Spleen (tissue), 7 donors: ENCODE measurements at regions not wholly inside any gene's neighbourhood (a gene's known extent, or its start where the extent isn't known, plus 50 kb on each side); places are given as distances from the start of the nearest gene placed in this dataset.

Source experiments
- POLR2A ChIP-seq, 3 donors: fragments of 450-650 bp; IDR thresholded peaks; one replicate each; pipeline ENCODE4 v1.5.1; 2017; ENCODE audit warnings: antibody characterized with exemption in 3 of 3, mild to moderate bottlenecking in 1 of 3
- TF ChIP-seq, protein P1 (sequence below), 11 experiments: fragments of 200-600 bp in 7 of 11; fragments of 450-650 bp in 4 of 11; sonication (generic) in 4 of 11; IDR thresholded peaks in 8 of 11; conservative IDR thresholded peaks in 3 of 11; 1 replicate in 7 of 11; 2 replicates in 4 of 11; pipeline versions ENCODE4 v1.4.0 to v1.8.0; 2016 to 2021; ENCODE audit warnings: antibody characterized with exemption in 11 of 11, inconsistent platforms in 4 of 11, mild to moderate bottlenecking in 1 of 11
- donor health status: DM: no; HTN: no; CAD: no; lungs with moderate emphysema.
- donor health status: DM: no; HTN: no; CAD: no.
- donor health status: DM: no; HTN: no; CAD: no.

DNA sequence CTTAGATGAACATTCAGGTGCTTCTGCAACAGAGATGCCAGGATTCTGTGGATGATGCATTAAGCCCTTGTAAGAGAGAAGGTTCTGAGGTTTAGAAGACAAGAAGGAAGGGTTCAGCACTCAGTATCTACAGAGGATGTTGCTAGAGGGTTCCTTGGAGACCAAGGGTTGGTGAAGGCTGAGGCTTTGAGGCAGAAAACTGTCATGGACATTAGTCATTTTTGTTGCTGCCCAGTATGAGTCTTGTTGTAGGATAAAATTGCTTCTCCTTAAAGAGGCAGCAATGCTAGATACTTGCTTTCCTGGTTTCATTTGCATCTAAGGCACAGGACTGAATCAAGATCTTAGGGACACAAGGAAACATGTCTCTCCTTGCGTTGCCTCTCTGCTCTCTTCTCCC is 319.4 kb upstream of the NFIA start:
- TF ChIP-seq, protein P1, sequence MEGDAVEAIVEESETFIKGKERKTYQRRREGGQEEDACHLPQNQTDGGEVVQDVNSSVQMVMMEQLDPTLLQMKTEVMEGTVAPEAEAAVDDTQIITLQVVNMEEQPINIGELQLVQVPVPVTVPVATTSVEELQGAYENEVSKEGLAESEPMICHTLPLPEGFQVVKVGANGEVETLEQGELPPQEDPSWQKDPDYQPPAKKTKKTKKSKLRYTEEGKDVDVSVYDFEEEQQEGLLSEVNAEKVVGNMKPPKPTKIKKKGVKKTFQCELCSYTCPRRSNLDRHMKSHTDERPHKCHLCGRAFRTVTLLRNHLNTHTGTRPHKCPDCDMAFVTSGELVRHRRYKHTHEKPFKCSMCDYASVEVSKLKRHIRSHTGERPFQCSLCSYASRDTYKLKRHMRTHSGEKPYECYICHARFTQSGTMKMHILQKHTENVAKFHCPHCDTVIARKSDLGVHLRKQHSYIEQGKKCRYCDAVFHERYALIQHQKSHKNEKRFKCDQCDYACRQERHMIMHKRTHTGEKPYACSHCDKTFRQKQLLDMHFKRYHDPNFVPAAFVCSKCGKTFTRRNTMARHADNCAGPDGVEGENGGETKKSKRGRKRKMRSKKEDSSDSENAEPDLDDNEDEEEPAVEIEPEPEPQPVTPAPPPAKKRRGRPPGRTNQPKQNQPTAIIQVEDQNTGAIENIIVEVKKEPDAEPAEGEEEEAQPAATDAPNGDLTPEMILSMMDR (IDR thresholded peaks at IDR 0.05 in 8 of 11, conservative IDR thresholded peaks at IDR 0.05 in 3 of 11): no peak
- TF ChIP-seq POLR2A (IDR thresholded peaks at IDR 0.05): no peak
